Activated effector memory CD4-positive, alpha-beta T cell treated with Interleukin-2 at 50 U/mL for 16 hours (primary cell): ENCODE measurements at regions not wholly inside any gene's neighbourhood (a gene's known extent, or its start where the extent isn't known, plus 50 kb on each side); places are given as distances from the start of the nearest gene placed in this dataset.
"Not testable (repeated sequence)": the region's sequence is repeated elsewhere in the genome, so short reads cannot be mapped to it uniquely, and the experiment has no call there.

Experiments used
- DNase-seq: peaks from one replicate; pipeline ENCODE4 v3.0.0-alpha.2; 2020

DNA sequence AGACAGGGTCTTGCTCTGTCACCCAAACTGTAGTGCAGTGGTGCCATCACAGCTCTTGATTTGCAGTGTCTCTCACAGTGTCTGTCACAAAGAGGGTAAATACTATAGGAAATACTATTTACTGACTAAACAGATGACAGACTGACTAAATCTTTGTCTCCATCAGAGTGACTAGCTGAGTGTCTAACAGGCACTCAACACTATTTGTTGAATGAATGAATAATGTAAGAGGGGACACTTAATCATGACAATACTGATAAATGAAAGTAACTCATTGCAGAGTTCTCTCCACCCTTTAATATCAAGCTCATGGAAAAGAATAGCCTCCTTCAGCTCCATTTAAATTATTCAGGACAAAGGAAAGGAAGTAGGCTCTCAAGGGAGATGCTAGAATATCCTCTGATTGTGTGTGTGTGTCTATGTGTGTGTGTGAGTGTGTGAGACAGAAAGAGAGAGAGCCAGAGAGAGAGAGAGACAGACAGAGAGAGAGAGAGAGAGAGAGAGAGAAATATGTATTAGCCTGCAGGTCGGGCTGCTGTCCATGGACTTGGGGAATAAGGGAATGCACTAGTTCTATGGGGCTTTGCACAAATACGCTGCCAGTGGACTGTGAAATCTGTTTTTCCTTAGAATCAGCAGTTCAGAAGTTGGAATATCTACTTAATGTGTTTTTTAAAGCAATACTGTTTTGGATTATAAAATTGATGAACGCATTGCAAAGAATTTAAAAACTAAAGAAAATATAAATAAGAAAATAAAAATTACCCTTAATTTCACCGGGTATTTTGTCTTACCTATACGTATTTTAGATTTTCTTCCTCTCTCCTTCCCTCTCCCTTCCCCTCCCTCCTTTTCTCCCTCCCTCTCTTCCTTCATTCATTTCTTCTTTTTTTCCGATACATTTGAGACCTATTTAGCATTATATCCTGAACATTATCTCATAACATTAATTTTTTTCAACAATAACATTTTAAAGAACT is 132.9 kb upstream of the LRIG1 start:
- DNase-seq = no peak

DNA sequence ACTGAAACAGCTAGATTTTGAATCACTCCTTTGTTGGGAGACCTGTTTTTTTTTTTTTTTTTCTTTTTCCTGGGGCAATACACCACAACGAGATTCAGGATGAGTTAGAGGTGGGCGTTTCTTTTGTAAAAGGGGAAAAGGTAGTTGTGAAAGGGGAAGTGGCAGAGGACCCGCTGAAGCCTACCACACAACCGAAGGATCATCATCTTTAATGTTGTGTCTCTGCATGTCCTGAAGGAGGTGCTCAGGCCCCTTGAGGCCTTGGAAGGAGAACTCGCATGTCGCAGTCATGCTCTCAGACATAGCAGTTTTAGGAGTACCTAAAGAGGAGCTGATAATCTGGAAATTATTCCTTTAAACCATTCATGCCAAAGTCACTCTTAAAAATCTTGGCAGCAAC is 137.9 kb upstream of the LRIG1 start:
- DNase-seq = no peak

DNA sequence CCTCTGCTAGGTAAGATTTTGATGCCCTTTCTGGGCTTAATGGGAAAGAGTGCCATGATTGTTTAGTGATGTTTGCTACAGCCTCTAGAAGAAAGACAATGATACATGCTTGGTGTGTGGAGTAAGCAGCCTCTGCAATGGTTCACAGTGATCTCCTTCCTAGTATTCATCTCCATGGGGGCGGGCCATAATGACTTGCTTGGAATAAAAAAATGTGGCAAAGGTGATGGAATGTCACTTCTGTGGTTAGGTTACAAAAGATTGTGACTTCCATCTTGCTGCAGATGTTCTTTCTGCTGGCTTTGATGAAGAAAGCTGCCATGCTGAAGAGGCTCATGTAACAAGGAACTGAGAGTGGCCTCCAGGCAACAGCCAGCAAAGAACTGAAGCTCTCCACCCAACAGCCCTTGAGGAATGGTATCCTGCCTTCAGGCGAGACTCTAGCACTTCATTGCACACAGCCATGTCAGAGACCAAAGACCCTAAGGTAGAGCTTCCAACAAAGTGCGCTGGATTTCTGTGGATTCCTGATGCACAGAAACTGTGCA is 139.1 kb upstream of the LRIG1 start:
- DNase-seq = no peak

DNA sequence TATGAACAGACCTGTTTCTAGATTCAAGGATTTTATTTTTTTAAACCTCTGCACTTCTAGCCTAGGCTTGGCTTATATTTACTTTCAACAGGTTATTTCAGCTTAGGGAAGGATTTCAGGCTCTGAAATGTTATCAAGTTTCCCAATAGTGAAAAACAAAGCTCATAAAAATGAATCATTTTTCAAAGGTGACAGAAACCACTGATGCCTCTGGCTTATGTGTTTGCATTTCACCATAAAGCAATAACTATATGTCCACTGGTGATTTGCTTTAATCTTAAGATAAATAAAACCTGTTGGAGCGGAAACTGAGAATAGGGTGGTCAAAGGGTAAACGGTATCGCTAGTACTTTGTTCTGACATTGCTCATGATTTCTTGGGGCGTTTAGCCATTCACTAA is 141.2 kb upstream of the LRIG1 start:
- DNase-seq = no peak

DNA sequence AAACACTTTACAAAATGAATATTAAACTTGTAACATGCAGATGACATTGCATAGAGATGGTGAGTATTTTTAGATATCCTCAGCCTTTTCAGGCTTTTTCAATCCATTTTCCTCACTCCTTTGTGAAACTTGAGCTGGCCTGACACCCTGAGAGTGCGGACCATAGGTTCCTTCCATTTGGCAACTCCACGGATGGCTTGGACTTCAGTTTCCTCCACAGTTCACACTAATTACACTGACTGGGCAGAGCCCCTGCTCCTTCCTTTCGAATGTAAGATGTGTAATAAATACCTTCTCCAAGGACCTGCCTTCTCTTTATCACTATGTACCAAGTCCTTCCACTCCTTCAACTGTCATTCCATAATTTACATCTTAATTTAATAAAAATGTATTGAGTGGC is 141.7 kb upstream of the LRIG1 start:
- DNase-seq = no peak

DNA sequence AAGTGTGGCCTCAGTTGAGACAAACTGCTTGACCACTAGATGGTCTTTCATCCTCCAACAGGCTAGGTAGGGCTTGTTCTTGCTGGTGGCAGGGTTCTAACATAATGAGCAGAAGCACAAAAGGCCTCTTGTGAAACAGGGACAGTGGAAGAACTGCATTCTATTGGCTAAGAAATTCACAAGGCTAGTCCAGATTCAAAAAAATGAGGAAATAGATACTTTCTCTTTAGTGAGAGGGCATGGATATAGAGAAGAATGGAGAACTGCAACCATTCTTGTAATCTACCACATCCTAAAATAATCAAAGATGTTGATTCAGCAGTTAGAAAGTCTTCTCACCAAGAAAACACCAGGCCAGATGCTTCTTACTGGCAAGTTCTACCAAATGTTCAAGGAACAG is 143.7 kb upstream of the LRIG1 start:
- no peak for DNase-seq

DNA sequence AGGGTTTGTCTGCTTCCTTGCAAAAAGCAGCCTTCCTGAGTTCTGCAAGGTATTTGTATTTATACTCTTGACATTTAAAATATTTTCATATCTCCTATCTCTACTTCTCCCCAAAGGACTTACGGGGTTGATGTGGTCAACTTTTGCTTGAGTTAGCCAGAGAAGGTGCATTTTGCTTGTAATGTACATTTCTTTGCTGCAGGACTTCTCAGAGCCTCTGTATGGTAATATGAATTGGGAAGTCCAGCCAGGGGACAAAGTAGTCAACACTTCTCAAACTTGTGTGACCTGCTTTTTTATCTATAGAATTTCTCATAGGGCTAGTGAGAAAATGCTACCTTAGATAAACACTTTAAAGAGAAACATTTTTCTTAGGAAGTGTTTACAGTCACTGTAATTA is 148.2 kb upstream of the LRIG1 start:
- no peak for DNase-seq

DNA sequence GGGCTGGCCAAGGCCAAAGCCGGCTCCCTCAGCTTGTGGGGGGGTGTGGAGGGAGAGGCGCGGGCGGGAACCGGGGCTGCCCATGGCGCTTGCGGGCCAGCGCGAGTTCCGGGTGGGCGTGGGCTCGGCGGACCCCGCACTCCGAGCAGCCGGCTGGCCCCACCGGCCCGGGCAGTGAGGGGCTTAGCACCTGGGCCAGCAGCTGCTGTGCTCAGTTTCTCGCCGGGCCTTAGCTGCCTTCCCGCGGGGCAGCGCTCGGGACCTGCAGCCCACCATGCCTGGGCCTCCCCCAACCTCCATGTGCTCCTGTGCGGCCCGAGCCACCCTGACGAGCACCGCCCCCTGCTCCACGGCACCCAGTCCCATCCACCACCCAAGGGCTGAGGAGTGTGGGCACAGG is 150.7 kb upstream of the LRIG1 start:
- not testable (repeated sequence) for DNase-seq

DNA sequence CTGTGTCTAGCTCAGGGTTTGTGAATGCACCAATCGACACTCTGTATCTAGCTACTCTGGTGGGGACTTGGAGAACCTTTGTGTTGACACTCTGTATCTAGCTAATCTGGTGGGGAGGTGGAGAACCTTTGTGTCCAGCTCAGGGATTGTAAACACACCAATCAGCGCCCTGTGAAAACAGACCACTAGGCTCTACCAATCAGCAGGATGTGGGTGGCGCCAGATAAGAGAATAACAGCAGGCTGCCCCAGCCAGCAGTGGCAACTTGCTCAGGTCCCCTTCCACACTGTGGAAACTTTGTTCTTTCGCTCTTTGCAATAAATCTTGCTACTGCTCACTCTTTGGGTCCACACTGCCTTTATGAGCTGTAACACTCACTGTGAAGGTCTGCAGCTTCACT is 151.3 kb upstream of the LRIG1 start:
- not testable (repeated sequence) for DNase-seq

DNA sequence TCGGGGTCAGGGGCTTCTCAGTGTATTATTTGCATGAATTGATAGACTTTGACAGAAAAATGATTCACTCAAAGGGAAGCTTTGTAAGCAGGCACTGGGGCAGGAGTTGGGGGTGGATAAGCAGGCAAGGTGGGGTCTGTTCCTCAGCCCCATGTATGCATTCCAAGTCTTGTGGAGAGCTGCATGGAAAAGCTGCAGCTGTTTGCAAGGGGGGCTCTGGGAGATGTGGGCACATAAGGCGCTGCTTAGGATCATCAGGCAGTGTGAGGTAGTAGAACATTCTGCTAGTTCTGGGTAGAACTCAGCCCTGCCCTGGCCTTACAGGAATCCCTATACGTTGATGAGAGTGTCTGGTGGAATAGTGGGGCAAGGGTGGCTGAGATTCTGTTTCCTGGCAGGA is 154.2 kb upstream of the LRIG1 start:
- no peak for DNase-seq

DNA sequence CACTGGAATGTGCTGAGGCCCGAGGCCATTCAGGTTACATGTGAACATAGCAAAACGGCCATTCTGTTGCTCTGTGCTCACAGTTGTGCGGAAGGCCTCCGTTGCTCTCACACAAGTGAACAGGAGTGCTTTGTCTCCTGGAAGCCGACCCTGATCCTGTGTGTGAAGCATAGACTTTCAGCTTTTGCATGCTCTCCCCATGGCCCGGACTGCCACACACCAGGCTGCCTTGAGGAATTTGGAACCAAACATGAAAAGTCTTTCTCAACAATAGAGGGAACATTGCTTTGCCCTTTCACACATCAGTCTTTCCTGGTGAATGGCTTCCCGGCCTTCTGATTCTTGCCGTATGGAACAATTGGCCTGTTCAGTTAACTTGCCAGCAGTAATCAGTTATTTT is 154.8 kb upstream of the LRIG1 start:
- no peak for DNase-seq

DNA sequence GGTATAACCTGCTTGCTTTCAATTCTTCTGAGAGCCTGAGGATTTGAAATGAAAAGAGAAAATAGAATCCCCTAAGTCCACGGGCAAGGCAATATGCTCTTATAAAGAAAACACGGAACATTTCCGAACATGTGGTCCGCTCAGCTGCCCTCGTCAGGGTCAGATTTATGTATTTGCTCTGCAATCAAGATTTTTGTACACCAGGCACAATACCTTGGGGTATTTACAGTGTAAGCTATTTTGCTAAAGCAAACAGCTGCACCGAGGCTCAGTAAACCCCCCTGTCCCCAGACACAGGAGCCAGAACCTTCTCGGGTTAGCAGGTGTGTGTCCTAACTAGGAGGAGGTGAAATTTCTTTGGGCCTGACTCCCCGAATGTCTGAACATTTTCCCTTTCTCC is 155.8 kb upstream of the LRIG1 start:
- DNase-seq = no peak

DNA sequence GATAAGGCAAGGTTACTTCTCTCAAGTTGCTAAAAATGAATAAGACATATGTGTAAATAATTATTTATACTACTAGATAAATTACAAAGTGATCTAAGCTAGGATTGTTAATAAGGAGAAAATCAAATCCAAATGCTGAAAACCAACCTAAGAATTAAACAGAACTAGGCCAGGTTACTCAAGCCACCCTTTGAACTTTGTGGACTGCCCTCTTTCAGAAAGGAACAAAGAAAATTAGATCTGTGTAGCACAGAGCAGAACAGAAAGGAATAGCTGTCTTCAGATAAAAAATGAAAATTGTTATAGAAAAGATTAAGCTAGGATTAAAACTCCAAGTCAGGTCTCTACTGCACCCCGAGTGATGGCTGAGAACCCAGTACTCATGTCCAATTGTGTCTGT is 158.2 kb upstream of the LRIG1 start:
- no peak for DNase-seq

DNA sequence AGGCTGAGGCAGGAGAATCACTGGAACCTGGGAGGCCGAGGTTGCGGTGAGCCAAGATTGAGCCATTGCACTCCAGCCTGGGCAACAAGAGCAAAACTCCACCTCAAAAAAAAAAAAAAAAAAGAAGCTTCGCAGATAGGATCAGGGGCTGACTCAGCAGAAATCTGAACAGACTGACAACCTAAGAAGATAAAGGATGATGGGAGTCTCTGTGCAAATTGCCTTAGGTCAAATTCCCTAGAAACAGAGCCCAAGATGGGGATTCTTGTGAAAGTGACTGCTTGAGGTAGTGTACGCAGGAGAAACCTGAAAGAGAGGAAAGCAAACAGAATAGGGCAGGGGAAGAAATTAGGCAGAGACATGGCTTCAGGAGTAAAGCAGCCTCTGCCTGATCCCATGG is 160.8 kb upstream of the LRIG1 start:
- no peak for DNase-seq

DNA sequence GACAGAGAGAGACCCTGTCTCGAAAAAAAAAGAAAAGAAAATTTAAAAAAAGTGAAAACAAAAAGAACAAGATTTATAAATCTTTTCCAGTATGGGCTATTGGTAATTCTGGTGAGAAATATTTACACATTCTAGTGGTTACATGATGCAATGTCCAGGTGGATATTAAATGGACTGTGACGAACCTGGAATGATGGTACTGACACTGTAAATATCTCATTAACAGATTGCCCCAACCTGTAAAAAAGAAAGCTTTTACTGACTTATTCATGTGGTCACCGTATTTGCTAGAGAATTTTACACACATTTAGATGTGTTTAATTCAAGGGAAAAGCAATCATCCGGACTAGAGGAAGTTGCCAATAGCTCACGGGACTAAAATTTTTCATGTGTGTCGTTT is 162.1 kb upstream of the LRIG1 start:
- DNase-seq = no peak

DNA sequence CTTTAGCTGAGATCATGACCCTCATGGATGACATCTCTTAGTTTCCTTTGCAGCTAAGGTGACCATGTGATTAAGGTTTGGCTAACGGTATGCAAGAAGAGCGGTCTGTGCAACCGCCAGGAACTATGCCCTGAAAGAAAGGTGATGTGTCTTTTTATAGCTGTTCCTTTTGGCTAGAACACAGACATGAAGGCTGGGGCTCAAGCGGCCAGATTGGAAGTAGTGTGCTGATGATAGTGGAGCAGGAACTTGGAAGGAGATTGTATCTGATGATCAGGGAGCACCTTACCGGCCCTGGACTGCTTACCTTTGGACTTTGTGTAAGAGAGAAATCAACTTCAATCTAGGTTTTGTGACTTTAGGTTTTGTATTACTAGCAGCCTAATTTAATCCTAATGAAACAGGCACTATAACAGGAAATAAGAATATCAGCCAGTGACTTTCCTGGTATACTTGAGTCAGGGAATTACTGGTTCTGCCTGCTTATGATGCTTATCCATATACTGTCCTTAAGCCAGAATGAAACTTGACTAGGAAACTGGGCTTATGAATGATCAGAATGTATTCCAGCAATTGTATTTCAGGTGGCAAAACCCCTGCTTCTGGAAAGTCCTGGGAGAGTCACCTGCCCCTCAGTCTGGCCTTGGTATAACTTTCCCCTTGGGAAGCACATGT is 164.3 kb upstream of the LRIG1 start:
- DNase-seq = no peak

DNA sequence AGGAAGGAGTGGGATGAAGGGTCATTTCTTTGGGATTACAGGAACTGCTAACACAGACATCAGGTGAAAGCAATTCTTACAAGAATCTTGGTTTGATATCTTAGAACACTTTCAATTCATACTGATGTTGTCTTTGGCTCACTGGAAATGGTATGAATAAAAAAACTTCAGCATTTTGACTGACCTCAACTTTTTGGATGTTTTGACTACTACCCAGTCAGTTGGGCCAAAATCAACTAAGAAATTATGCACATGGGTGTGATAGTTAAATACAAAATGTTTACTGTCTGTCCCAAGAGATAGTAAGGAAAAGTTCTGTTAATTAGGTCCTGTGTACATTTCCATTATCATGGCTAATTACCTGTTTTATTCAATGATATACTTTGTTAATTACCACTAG is 165.5 kb upstream of the LRIG1 start:
- DNase-seq = no peak

DNA sequence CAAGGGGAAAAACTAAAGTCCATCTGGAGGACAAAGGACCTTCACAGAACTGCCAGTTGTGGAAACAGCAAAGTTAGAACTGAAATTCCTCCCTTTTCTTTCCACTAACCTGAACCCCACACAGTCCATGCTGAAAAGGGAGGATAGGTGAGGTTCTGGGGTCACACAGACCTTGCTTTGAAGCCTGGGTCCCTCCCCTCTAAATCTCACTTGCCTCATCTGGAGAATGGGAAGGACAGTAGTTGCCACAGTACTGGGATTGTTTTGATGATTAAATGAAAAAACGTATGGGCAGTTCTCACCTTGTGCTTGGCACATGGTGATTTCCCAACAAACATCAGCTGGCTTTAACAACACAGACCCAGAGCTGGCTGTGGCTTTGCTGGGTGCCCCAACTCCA is 166.4 kb upstream of the LRIG1 start:
- no peak for DNase-seq

DNA sequence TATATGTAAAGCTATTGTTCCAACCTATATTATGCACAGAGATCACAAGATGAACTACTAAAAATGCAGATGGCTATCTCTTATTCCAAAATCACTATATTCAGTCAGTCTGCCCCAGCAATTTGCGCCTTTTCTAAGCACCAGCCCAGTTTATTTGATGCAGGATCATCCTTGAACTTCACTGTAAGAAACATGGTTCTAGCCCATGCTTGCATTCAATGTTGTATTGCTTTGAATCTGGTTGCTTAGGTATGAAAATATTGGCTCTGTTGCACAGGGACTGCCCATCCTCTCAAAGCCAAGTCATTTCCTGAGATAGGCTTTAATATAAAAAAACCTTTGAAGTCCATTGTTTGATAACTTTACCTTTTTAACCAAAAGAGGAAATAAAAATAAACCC is 170.5 kb upstream of the LRIG1 start:
- no peak for DNase-seq

DNA sequence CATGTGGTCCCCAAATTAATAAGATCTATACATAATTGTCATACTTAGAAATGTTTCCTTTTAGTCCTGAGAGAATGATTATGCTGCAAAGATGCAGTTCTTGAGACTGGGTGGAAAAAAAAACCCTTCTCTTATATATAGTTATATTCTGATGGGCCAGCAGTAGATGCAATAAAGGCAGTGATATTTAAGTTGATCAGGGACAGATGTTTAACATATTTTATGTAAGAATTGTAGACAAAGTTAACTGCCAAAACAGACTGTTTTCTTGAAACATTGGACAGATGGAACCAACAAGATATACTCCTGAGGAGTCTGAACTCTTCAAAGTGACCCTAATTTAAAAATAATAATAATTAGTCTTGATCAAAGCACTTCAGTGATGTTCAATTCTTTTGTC is 172.0 kb upstream of the LRIG1 start:
- no peak for DNase-seq

DNA sequence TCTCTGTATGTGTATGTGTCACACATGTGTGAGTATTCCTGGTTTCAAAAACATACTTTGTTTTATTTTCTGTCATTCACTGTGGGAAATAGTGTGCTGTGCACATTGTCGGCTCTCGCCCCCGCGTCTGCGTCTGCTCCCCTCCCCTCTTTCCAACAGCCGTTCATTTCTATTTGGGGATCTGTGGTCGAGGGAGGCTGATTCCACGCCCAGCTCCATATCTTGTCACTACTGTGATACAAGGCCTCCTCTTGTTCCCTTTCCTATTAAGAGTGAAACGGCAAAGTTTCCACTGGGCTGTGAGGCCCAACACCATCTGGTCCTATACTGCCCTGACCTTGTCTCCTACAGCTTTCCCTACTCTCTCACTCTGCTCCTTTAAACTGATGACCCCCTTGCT is 172.5 kb upstream of the LRIG1 start:
- no peak for DNase-seq

DNA sequence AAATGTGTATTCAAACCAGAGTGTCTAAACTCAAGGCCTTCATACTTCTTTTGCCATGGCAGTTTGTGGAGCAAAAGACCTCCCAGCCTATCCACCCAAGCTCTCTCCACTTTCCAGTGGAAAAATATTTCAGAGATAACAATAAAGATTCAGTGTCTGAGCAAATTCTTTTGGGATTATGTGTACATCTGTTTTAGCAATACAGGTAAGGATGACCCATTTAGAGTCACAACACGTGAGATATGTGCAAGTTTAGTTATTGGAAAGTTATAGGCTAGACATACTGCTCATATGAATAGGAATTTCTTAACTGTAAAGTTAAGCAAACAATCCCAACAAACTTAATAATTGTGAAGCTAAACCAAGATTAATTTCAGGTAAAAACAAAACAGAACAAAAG is 174.5 kb upstream of the LRIG1 start:
- DNase-seq = no peak

DNA sequence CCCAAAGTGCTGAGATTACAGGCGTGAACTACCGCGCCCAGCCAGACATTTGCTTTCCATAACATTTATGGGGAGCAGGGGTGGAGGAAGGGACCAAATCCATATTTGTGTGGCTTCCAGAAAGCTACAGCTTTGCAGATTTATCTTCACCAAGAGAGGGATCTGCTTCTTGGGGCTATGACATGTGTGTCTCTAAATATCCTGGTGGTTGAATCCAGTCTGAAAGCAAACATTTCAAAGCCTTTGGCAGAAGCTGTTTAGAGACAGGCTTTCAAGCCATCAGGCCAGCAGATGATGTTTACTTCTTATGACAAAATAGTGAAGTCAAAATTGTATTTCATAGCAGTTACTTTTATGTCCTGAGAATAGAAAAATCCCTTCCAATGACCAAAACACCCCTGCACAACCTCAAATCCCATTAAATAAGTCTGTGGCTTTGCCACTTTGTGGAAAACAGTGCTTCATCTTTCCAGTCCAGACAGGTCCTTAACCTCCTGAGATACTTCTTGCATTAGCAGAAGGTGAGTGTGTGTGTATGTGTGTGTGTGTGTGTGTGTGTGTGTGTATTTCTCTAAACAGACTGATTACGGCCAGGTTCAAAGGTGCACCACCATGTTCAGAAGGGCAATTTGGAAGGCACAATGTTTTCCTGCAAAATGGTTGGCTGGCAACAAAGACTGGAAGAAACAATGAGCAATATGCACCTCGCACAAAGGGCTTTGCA is 191.4 kb upstream of the LRIG1 start:
- no peak for DNase-seq

DNA sequence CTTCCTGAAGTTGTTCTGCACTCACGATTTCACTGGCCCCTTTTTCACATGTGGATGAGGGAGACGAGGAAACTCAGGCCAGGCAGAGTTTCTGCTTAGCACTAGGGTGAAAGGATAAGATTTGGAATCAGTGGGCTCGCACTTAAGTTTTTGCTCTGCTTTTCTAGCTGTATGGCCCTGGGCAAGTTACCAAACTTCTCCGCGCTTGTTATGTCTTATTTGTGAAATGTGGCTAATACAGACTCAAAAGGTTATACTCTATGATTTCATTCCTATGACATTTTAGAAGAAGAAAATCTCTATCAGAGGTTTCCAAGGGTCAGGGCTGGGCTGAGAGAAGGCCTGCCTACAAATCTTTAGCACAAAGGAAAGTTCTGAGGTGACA is 191.9 kb upstream of the LRIG1 start:
- no peak for DNase-seq
